HFFc6 (cell line): ENCODE measurements at regions not wholly inside any gene's neighbourhood (a gene's known extent, or its start where the extent isn't known, plus 50 kb on each side); places are given as distances from the start of the nearest gene placed in this dataset.

Experiments used
- DNase-seq: peaks from one replicate; pipeline ENCODE4 v3.0.0-alpha.2; 2018
- H3K27ac Mint-ChIP-seq: 2 replicates; pipeline ENCODE4 v1.8.0; 2020; ENCODE audit warnings: mild to moderate bottlenecking, mixed read lengths
- H3K27me3 Mint-ChIP-seq: 2 replicates; pipeline ENCODE4 v1.8.0; 2021; ENCODE audit warnings: mild to moderate bottlenecking, moderate library complexity, mixed read lengths; ENCODE audit not compliant: insufficient read depth
- H3K36me3 Mint-ChIP-seq: 2 replicates; pipeline ENCODE4 v1.8.0; 2021; ENCODE audit warnings: low read depth, mixed read lengths
- H3K4me1 Mint-ChIP-seq: 2 replicates; pipeline ENCODE4 v1.8.0; 2020; ENCODE audit warnings: low read depth, mixed read lengths
- H3K4me3 Mint-ChIP-seq: 2 replicates; pipeline ENCODE4 v1.8.0; 2020; ENCODE audit warnings: mild to moderate bottlenecking, moderate library complexity, mixed read lengths
- H3K9me3 Mint-ChIP-seq: 2 replicates; pipeline ENCODE4 v1.8.0; 2020; ENCODE audit warnings: mild to moderate bottlenecking, mixed read lengths
- TF ChIP-seq, protein P1 (sequence below): fragments of 200-600 bp; sonication (generic); IDR thresholded peaks from 2 replicates; pipeline ENCODE4 v1.5.0; 2021; ENCODE audit warnings: antibody characterized with exemption, mild to moderate bottlenecking

DNA sequence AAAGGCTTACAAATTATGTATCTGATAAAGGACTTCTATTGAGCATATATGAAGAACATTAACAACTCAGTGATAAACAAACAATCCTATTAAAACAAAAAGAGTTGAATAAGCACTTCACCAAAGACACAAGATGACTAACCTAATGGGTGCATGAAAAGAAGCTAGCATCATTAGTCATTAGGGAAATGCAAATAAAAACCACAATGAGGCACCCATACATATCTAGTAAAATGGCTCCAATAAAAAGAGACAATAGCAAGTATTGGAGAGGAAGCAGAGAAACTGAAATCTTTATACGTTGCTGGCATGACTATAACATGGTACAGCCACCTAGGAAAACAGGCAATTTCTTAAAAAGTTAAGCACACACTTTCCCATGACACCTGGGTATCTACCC lies 77.6 kb upstream of the ZMIZ1 start:
- TF ChIP-seq, protein P1, sequence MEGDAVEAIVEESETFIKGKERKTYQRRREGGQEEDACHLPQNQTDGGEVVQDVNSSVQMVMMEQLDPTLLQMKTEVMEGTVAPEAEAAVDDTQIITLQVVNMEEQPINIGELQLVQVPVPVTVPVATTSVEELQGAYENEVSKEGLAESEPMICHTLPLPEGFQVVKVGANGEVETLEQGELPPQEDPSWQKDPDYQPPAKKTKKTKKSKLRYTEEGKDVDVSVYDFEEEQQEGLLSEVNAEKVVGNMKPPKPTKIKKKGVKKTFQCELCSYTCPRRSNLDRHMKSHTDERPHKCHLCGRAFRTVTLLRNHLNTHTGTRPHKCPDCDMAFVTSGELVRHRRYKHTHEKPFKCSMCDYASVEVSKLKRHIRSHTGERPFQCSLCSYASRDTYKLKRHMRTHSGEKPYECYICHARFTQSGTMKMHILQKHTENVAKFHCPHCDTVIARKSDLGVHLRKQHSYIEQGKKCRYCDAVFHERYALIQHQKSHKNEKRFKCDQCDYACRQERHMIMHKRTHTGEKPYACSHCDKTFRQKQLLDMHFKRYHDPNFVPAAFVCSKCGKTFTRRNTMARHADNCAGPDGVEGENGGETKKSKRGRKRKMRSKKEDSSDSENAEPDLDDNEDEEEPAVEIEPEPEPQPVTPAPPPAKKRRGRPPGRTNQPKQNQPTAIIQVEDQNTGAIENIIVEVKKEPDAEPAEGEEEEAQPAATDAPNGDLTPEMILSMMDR, result no peak
- Mint-ChIP-seq H3K27me3 (peaks cover 9% of the 10 kb centered on the region), H3K36me3 (no peaks in the 10 kb centered on the region), H3K4me3 (no peak overlapping the region), H3K4me1 (peaks cover 35% of the 10 kb centered on the region), H3K27ac (no peak overlapping the region), H3K9me3 (no peaks in the 10 kb centered on the region; the same call in 1 of the 2 replicates)
- peak; percentile 69 for DNase-seq

DNA sequence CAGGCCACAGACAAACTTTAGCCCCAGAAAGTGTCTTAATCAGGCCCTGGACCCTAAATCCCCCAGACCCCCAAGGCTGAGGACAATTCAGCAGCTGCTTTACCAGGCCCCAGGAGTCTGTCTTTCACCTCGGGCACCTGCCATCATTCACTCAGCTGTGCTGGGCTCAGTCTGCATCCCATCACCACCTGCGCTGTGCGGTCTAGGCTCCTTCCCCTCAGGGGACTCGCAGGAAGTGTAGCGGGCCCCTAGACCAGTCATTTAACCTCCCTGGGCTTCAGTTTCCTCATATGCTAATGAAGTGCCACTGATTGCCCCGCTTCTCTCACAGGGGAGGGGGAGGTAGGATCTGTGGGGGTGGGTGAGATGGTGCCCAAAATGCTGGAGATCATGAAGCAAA lies 76.4 kb upstream of the ZMIZ1 start:
- H3K36me3 Mint-ChIP-seq, result no peaks in the 10 kb centered on the region
- peaks cover 9% of the 10 kb centered on the region for H3K27me3 Mint-ChIP-seq
- no peak overlapping the region for H3K27ac Mint-ChIP-seq
- no peak for DNase-seq
- TF ChIP-seq, protein P1, result no peak
- H3K4me1 Mint-ChIP-seq, result peaks cover 24% of the 10 kb centered on the region
- H3K9me3 Mint-ChIP-seq, result no peaks in the 10 kb centered on the region; the same call in 1 of the 2 replicates
- H3K4me3 Mint-ChIP-seq, result no peak overlapping the region

DNA sequence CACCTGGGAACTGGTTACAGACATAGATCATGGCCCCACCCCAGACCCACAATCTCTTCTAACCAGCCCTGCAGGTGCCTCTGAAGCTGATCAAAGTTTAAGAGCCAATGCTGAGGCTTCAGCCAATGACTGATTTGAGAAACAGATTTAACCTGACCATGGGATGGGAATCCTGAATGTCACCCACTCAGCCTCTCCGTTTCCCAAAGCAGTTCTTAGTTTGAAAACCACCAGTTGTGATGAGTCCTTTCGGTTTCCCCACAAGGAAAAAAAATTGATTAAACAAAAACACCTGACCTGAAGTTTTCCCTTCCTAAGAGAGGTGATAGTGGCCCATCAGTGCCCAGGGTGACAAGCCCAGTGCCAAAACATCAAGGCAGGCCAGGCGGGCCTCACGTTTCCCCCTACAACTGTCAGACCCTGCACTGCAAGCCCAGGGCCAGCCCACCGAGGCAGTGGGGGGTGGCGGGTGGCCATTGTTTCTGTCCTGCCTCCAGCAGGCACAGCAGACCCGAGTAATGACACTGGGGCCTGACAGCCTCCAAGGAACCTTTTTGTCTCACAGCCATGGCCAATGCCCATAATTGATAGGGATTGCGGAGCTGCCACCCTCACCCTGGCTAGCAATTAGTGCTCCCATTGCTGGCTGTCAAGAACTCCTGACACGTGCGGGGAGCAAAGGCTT lies 75.4 kb upstream of the ZMIZ1 start:
- Mint-ChIP-seq H3K9me3 (no peaks in the 10 kb centered on the region; the same call in 1 of the 2 replicates), H3K4me3 (no peak overlapping the region), H3K36me3 (no peaks in the 10 kb centered on the region), H3K4me1 (peaks cover 24% of the 10 kb centered on the region), H3K27ac (no peak overlapping the region), H3K27me3 (peaks cover 5% of the 10 kb centered on the region)
- DNase-seq, result no peak
- TF ChIP-seq, protein P1, result no peak

DNA sequence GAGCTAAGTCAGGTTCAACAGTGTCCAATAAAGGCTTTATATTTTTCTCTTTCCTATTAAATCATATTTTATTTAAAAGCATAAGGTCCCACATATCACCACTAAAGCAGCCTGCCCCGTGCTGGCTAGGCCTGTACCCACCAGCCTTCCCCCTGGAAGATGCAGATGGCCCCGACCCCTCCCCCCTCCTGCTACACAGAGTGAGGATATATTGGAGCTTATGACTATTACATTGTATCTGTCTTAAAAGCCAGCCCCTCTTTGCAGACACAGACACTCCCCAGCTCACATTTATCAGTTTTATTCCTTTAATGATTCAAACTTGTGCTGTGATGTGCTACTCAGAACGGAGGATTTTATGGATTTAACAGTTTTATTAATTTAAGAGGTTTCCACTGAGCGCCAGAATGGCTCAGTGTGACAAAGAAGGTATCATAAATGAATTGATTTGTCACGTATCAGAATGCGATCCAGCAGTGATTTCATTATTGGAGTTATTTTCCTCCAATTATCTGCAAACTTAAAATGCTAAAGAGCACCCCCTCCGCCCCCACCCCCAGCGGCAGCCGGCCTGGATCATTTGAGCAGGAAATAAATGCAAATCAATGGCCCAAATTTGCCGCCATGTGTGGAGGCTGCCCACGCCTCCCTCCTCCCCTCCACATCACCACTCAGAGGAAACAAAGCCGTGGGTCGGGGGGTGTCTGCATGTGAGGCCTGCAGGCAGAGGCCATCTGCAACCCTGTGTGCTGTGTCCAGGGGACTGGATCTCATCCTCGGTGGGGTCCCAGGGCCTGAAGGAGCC lies 72.6 kb upstream of the ZMIZ1 start:
- peaks cover 13% of the 10 kb centered on the region for H3K27me3 Mint-ChIP-seq
- TF ChIP-seq, protein P1, result no peak
- no peak for DNase-seq
- H3K4me1 Mint-ChIP-seq, result peaks cover 10% of the 10 kb centered on the region
- no peaks in the 10 kb centered on the region for H3K36me3 Mint-ChIP-seq
- H3K4me3 Mint-ChIP-seq, result no peak overlapping the region
- no peak overlapping the region for H3K27ac Mint-ChIP-seq
- no peaks in the 10 kb centered on the region for H3K9me3 Mint-ChIP-seq

GRCh38 chr10:78996792-78997129 lies 72.0 kb upstream of the ZMIZ1 start:
- Mint-ChIP-seq H3K27ac (no peak overlapping the region), H3K4me3 (no peak overlapping the region), H3K27me3 (peaks cover 17% of the 10 kb centered on the region), H3K9me3 (no peaks in the 10 kb centered on the region), H3K36me3 (no peaks in the 10 kb centered on the region), H3K4me1 (peaks cover 9% of the 10 kb centered on the region)
- no peak for DNase-seq
- TF ChIP-seq, protein P1, result no peak
